ENCODE measurements at regions not wholly inside any gene's neighbourhood (a gene's known extent, or its start where the extent isn't known, plus 50 kb on each side); places are given as distances from the start of the nearest gene placed in this dataset.

DNA sequence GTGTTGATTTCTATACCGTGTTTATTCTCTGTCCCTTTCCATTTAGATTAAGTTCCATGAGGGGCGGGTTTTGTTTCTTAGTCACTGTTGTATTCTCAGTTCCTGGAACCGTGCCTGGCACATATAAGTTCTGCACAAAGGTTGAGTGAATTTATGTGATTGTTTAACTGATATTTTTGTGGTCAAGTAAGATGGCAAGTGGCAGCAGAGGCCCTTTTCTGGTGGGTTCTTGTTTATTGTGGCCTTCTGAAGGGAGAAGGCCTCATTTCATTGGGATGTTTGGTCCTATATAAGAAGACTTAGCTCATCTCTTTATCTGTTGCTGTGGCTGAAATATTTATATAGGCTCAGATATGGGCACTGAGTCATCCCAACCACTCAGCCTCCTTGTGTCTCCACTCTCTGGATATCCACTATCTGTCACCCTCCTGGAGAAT is 262.5 kb downstream of the PSAT1 start:
- intact Hi-C loops (cut with micrococcal nuclease; ENCODE audit: unreplicated experiment): no loop called here
- H3K4me3 ChIP-seq (ENCODE audit: low read depth, low read length, poor library complexity, severe bottlenecking): no peak overlapping the region
- H3K27ac ChIP-seq (ENCODE audit: low read depth, low read length, poor library complexity, severe bottlenecking): no peak overlapping the region
- no peak for DNase-seq (ENCODE audit: low spot score)
- H3K4me1 ChIP-seq (ENCODE audit: insufficient read depth, low read length, poor library complexity, severe bottlenecking): no peaks in the 10 kb centered on the region
- TF ChIP-seq, protein P1, sequence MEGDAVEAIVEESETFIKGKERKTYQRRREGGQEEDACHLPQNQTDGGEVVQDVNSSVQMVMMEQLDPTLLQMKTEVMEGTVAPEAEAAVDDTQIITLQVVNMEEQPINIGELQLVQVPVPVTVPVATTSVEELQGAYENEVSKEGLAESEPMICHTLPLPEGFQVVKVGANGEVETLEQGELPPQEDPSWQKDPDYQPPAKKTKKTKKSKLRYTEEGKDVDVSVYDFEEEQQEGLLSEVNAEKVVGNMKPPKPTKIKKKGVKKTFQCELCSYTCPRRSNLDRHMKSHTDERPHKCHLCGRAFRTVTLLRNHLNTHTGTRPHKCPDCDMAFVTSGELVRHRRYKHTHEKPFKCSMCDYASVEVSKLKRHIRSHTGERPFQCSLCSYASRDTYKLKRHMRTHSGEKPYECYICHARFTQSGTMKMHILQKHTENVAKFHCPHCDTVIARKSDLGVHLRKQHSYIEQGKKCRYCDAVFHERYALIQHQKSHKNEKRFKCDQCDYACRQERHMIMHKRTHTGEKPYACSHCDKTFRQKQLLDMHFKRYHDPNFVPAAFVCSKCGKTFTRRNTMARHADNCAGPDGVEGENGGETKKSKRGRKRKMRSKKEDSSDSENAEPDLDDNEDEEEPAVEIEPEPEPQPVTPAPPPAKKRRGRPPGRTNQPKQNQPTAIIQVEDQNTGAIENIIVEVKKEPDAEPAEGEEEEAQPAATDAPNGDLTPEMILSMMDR (conservative IDR thresholded peaks at IDR 0.05; ENCODE audit: low read depth, low read length): no peak
- TF ChIP-seq EZH2 (IDR thresholded peaks at IDR 0.05; ENCODE audit: borderline replicate concordance, low read depth, low read length, poor library complexity, severe bottlenecking): no peak
- POLR2A ChIA-PET (ENCODE audit: low non-redundant PET): no interaction called here
- H3K27me3 ChIP-seq (replicated peaks; ENCODE audit: insufficient read depth, low read depth, low read length, poor library complexity): peaks cover 56% of the 10 kb centered on the region
- BruUV-seq (replicated peaks): no TSS peak
- no peaks in the 10 kb centered on the region for H3K9me3 ChIP-seq (ENCODE audit: low read depth, low read length, poor library complexity, severe bottlenecking)
- CTCF ChIA-PET: no interaction called here
- H3K36me3 ChIP-seq (ENCODE audit: insufficient read depth, low read length, poor library complexity, severe bottlenecking): no peaks in the 10 kb centered on the region

DNA sequence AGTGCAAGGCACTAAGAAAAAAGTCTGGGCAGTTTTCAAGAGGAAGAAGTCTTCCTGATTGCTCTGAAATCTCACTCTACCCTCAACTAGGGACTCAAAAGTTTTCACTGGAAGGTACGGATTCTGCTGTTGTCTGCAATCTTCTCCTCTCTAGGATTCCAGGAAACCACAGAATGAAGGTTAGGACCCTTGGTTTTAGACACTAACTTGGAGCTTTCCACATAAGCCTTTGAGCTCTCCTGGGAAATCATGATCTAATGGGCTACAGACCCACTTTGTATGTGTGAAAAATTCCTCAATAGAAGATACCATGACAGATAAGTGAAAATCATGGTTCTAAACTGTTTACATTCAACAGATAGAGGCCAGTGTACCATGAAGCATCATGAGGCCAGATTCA is 265.1 kb downstream of the PSAT1 start:
- Histone ChIP-seq H3K4me1 (ENCODE audit: insufficient read depth, low read length, poor library complexity, severe bottlenecking) (no peaks in the 10 kb centered on the region), H3K4me3 (ENCODE audit: low read depth, low read length, poor library complexity, severe bottlenecking) (no peak overlapping the region), H3K27ac (ENCODE audit: low read depth, low read length, poor library complexity, severe bottlenecking) (no peak overlapping the region), H3K36me3 (ENCODE audit: insufficient read depth, low read length, poor library complexity, severe bottlenecking) (no peaks in the 10 kb centered on the region), H3K27me3 (replicated peaks; ENCODE audit: insufficient read depth, low read depth, low read length, poor library complexity) (peaks cover 59% of the 10 kb centered on the region), H3K9me3 (ENCODE audit: low read depth, low read length, poor library complexity, severe bottlenecking) (no peaks in the 10 kb centered on the region)
- intact Hi-C loops (cut with micrococcal nuclease; ENCODE audit: unreplicated experiment): no loop called here
- POLR2A ChIA-PET (ENCODE audit: low non-redundant PET): no interaction called here
- no peak for TF ChIP-seq EZH2 (IDR thresholded peaks at IDR 0.05; ENCODE audit: borderline replicate concordance, low read depth, low read length, poor library complexity, severe bottlenecking)
- TF ChIP-seq, protein P1 (conservative IDR thresholded peaks at IDR 0.05; ENCODE audit: low read depth, low read length): no peak
- DNase-seq (ENCODE audit: low spot score): no peak
- BruUV-seq (replicated peaks): no TSS peak
- CTCF ChIA-PET: no interaction called here

DNA sequence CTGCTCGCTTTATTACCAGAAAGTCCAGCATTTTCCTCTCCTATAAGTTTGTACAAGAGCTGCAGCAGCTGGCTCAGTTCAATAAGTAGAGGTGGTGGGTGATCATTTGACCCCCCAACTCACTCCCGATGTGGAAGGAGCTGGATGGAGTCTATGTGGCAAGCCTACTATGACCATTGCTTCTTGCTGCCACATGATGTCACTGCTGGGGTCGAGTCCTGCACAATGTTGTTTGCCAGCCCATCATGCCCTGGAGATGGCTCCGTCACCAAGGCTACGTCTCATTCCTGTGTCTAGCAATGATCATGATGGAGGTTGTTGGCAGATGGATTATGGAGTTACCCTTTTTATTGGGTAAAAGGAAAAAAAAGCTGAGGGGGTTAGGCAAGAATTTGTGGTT is 266.3 kb downstream of the PSAT1 start:
- POLR2A ChIA-PET (ENCODE audit: low non-redundant PET): no interaction called here
- CTCF ChIA-PET: no interaction called here
- TF ChIP-seq, protein P1 (conservative IDR thresholded peaks at IDR 0.05; ENCODE audit: low read depth, low read length): no peak
- no peak for TF ChIP-seq EZH2 (IDR thresholded peaks at IDR 0.05; ENCODE audit: borderline replicate concordance, low read depth, low read length, poor library complexity, severe bottlenecking)
- intact Hi-C loops (cut with micrococcal nuclease; ENCODE audit: unreplicated experiment): no loop called here
- no TSS peak for BruUV-seq (replicated peaks)
- Histone ChIP-seq H3K4me3 (ENCODE audit: low read depth, low read length, poor library complexity, severe bottlenecking) (no peak overlapping the region), H3K4me1 (ENCODE audit: insufficient read depth, low read length, poor library complexity, severe bottlenecking) (no peaks in the 10 kb centered on the region), H3K9me3 (ENCODE audit: low read depth, low read length, poor library complexity, severe bottlenecking) (no peaks in the 10 kb centered on the region), H3K27me3 (replicated peaks; ENCODE audit: insufficient read depth, low read depth, low read length, poor library complexity) (peaks cover 50% of the 10 kb centered on the region), H3K27ac (ENCODE audit: low read depth, low read length, poor library complexity, severe bottlenecking) (no peak overlapping the region), H3K36me3 (ENCODE audit: insufficient read depth, low read length, poor library complexity, severe bottlenecking) (no peaks in the 10 kb centered on the region)
- no peak for DNase-seq (ENCODE audit: low spot score)

Measured in A673 (cell line).